CD14-positive monocyte (primary cell): ENCODE measurements at regions not wholly inside any gene's neighbourhood (a gene's known extent, or its start where the extent isn't known, plus 50 kb on each side); places are given as distances from the start of the nearest gene placed in this dataset.

Experiments
- DNase-seq, 3 donors: peaks; one replicate each; pipeline ENCODE4 v3.0.0-alpha.2; 2011 to 2022
- H2AFZ ChIP-seq: 2 replicates; pipeline ENCODE4 v1.6.0; 2012; ENCODE audit warnings: mild to moderate bottlenecking, low read depth, low read length, inconsistent platforms; ENCODE audit not compliant: insufficient read depth, poor library complexity, severe bottlenecking
- H3K27ac ChIP-seq, 2 donors: 1 replicate in 1 of 2; 2 replicates in 1 of 2; pipeline ENCODE4 v1.5.1; 2012 to 2013; ENCODE audit warnings: low read length in 2 of 2, control low read depth in 1 of 2, inconsistent platforms in 1 of 2, low read depth in 1 of 2, mild to moderate bottlenecking in 1 of 2
- H3K27me3 ChIP-seq, 2 donors: one replicate each; pipeline versions ENCODE4 v1.6.0 to v1.6.1; 2011 to 2013; ENCODE audit warnings: low read length in 2 of 2; ENCODE audit not compliant: control insufficient read depth in 2 of 2, insufficient read depth in 2 of 2
- H3K36me3 ChIP-seq, 2 donors: replicated peaks in 1 of 2; 1 replicate in 1 of 2; 2 replicates in 1 of 2; pipeline versions ENCODE4 v1.5.1 to v1.6.1; 2012 to 2013; ENCODE audit warnings: low read length in 2 of 2, control low read depth in 1 of 2, inconsistent platforms in 1 of 2, mild to moderate bottlenecking in 1 of 2; ENCODE audit not compliant: insufficient read depth in 2 of 2, control insufficient read depth in 1 of 2
- H3K4me1 ChIP-seq, 2 donors: 1 replicate in 1 of 2; 2 replicates in 1 of 2; pipeline versions ENCODE4 v1.5.1 to v1.6.1; 2012 to 2013; ENCODE audit warnings: low read length in 2 of 2, control low read depth in 1 of 2, inconsistent platforms in 1 of 2, mild to moderate bottlenecking in 1 of 2, moderate library complexity in 1 of 2; ENCODE audit not compliant: insufficient read depth in 2 of 2, control insufficient read depth in 1 of 2
- H3K4me2 ChIP-seq: replicated peaks from 2 replicates; pipeline ENCODE3; 2012; ENCODE audit warnings: low read length, moderate library complexity, mild to moderate bottlenecking; ENCODE audit not compliant: poor library complexity, severe bottlenecking; ENCODE audit errors: extremely low read depth
- H3K4me3 ChIP-seq, 3 experiments: fragments of 200-600 bp in 1 of 3; sonication (generic) in 1 of 3; replicated peaks in 1 of 3; 1 replicate in 2 of 3; 2 replicates in 1 of 3; pipeline ENCODE4 v1.5.1; 2011 to 2013; ENCODE audit warnings: low read length in 3 of 3, mild to moderate bottlenecking in 3 of 3, control low read depth in 2 of 3, low read depth in 2 of 3, inconsistent platforms in 1 of 3, moderate library complexity in 1 of 3
- H3K79me2 ChIP-seq: 2 replicates; pipeline ENCODE4 v1.6.0; 2012; ENCODE audit warnings: mild to moderate bottlenecking, control low read depth, inconsistent platforms, low read length, moderate library complexity; ENCODE audit not compliant: insufficient read depth
- H3K9ac ChIP-seq: 2 replicates; pipeline ENCODE4 v1.6.0; 2017; ENCODE audit warnings: low read length, mild to moderate bottlenecking; ENCODE audit not compliant: insufficient read depth, poor library complexity, severe bottlenecking
- H3K9me3 ChIP-seq, 2 donors: replicated peaks in 1 of 2; 1 replicate in 1 of 2; 2 replicates in 1 of 2; pipeline versions ENCODE4 v1.5.1 to v1.6.1; 2012 to 2013; ENCODE audit warnings: low read length in 2 of 2, control low read depth in 1 of 2; ENCODE audit not compliant: control insufficient read depth in 1 of 2, insufficient read depth in 1 of 2
- H4K20me1 ChIP-seq: 2 replicates; pipeline ENCODE4 v1.6.0; 2012; ENCODE audit warnings: mild to moderate bottlenecking, low read length, control low read depth, moderate library complexity; ENCODE audit not compliant: insufficient read depth
- H3K27ac Mint-ChIP-seq, 7 donors: one replicate each; pipeline ENCODE4 v1.8.0; 2020; ENCODE audit warnings: mild to moderate bottlenecking in 7 of 7, mixed read lengths in 7 of 7, moderate library complexity in 6 of 7, inconsistent platforms in 2 of 7
- H3K27me3 Mint-ChIP-seq, 3 donors: one replicate each; pipeline ENCODE4 v1.8.0; 2021 to 2022; ENCODE audit warnings: low read depth in 3 of 3, mild to moderate bottlenecking in 3 of 3, mixed read lengths in 3 of 3, moderate library complexity in 3 of 3, inconsistent platforms in 1 of 3
- H3K36me3 Mint-ChIP-seq, 2 donors: one replicate each; pipeline ENCODE4 v1.8.0; 2020; ENCODE audit warnings: mixed read lengths in 2 of 2, inconsistent platforms in 1 of 2, mild to moderate bottlenecking in 1 of 2
- H3K4me1 Mint-ChIP-seq: one replicate; pipeline ENCODE4 v1.8.0; 2020; ENCODE audit warnings: mild to moderate bottlenecking, mixed read lengths
- H3K4me3 Mint-ChIP-seq, 2 donors: one replicate each; pipeline ENCODE4 v1.8.0; 2020; ENCODE audit warnings: mild to moderate bottlenecking in 2 of 2, mixed read lengths in 2 of 2, moderate library complexity in 1 of 2
- H3K9me3 Mint-ChIP-seq, 7 donors: one replicate each; pipeline ENCODE4 v1.8.0; 2020 to 2022; ENCODE audit warnings: mixed read lengths in 7 of 7, mild to moderate bottlenecking in 6 of 7, moderate library complexity in 6 of 7, inconsistent platforms in 2 of 7
- CTCF ChIP-seq: fragments of 200-600 bp; IDR thresholded peaks from one replicate; pipeline ENCODE4 v1.8.0; 2022; ENCODE audit warnings: antibody characterized with exemption, mild to moderate bottlenecking
- WGBS: methylation state at CpG from one replicate; pipeline ENCODE4 v1.1.5; 2013; ENCODE audit warnings: missing lambda C conversion rate; ENCODE audit not compliant: insufficient coverage; 5-methylcytosine and 5-hydroxymethylcytosine counted together
- intact Hi-C, 2 donors: fragments of 100-400 bp; cut with micrococcal nuclease; formaldehyde crosslinking; loops; one replicate each; pipeline versions ENCODE4 v1.15.0 to v1.15.1; 2023

- H3K79me2 ChIP-seq: no peaks in the 10 kb centered on the region
- H2AFZ ChIP-seq: no peak overlapping the region
- Mint-ChIP-seq H3K36me3 (no peaks in the 10 kb centered on the region), H3K4me1 (no peaks in the 10 kb centered on the region), H3K4me3 (no peak overlapping the region), H3K9me3 (peaks cover 1 to 6% (median 4%) of the 10 kb centered on the region in 7 donors), H3K27me3 (peaks cover 5 to 17% (median 6%) of the 10 kb centered on the region in 3 donors), H3K27ac (no peak overlapping the region)
- H3K4me1 ChIP-seq: no peaks in the 10 kb centered on the region
- no peak overlapping the region for H3K4me2 ChIP-seq
- no peak overlapping the region for H3K4me3 ChIP-seq
- no peaks in the 10 kb centered on the region for H3K9me3 ChIP-seq
- peaks cover 0 to 2% of the 10 kb centered on the region in 2 donors for H3K27me3 ChIP-seq
- no peak for DNase-seq
- no peak overlapping the region for H3K27ac ChIP-seq
- no peak for TF ChIP-seq CTCF
- WGBS: 72% methylated on average over 33 of the region's 45 CpGs
- H3K9ac ChIP-seq: no peak overlapping the region
- intact Hi-C loops: no loop called here
- no peaks in the 10 kb centered on the region for H4K20me1 ChIP-seq
- H3K36me3 ChIP-seq: no peaks in the 10 kb centered on the region
Observed at GRCh38 chr9:93810028-93810971, 144.9 kb downstream of the BARX1 start.

- Mint-ChIP-seq H3K4me1 (no peaks in the 10 kb centered on the region), H3K9me3 (peaks cover 2 to 7% (median 4%) of the 10 kb centered on the region in 7 donors), H3K4me3 (no peak overlapping the region), H3K27ac (no peak overlapping the region), H3K36me3 (no peaks in the 10 kb centered on the region), H3K27me3 (peaks cover 5 to 14% (median 8%) of the 10 kb centered on the region in 3 donors)
- Histone ChIP-seq H3K4me3 (no peak overlapping the region), H3K4me2 (no peak overlapping the region), H3K27me3 (peaks cover 0 to 2% of the 10 kb centered on the region in 2 donors), H3K79me2 (no peaks in the 10 kb centered on the region), H2AFZ (no peak overlapping the region), H3K27ac (no peak overlapping the region), H3K4me1 (no peaks in the 10 kb centered on the region), H4K20me1 (no peaks in the 10 kb centered on the region), H3K9me3 (no peaks in the 10 kb centered on the region), H3K9ac (no peak overlapping the region), H3K36me3 (no peaks in the 10 kb centered on the region)
- WGBS: 79% methylated on average over 4 of the region's 12 CpGs
- intact Hi-C loops: no loop called here
- no peak for DNase-seq
- no peak for TF ChIP-seq CTCF
Observed at GRCh38 chr9:93809204-93809940, 145.8 kb downstream of the BARX1 start.
